Lung (tissue), 9 donors: ENCODE measurements at regions not wholly inside any gene's neighbourhood (a gene's known extent, or its start where the extent isn't known, plus 50 kb on each side); places are given as distances from the start of the nearest gene placed in this dataset.
"Not testable (repeated sequence)": the region's sequence is repeated elsewhere in the genome, so short reads cannot be mapped to it uniquely, and the experiment has no call there.

Experiments
- ATAC-seq: fragments of 200-7000 bp; cut with Tn5 transposase; one replicate; pipeline ENCODE4 v1.9.1; 2020; ENCODE audit warnings: moderate number of reproducible peaks; ENCODE audit not compliant: insufficient read depth, low FRiP score
- DNase-seq, 3 donors: peaks; one replicate each; pipeline ENCODE4 v3.0.0-alpha.2; 2013 to 2017
- H3K27ac ChIP-seq, 2 donors: one replicate each; pipeline ENCODE4 v1.5.1; 2013; ENCODE audit warnings: mild to moderate bottlenecking in 2 of 2, moderate library complexity in 2 of 2, control low read depth in 1 of 2, inconsistent platforms in 1 of 2, low read depth in 1 of 2, low read length in 1 of 2
- H3K27me3 ChIP-seq, 3 donors: one replicate each; pipeline ENCODE4 v1.5.1; 2013; ENCODE audit warnings: low read length in 2 of 3; ENCODE audit not compliant: control insufficient read depth in 3 of 3, insufficient read depth in 3 of 3
- H3K36me3 ChIP-seq, 4 donors: one replicate each; pipeline ENCODE4 v1.5.1; 2013; ENCODE audit warnings: low read length in 4 of 4, mild to moderate bottlenecking in 1 of 4, moderate library complexity in 1 of 4; ENCODE audit not compliant: control insufficient read depth in 4 of 4, insufficient read depth in 4 of 4
- H3K4me1 ChIP-seq, 5 donors: one replicate each; pipeline ENCODE4 v1.5.1; 2013; ENCODE audit warnings: low read length in 5 of 5, mild to moderate bottlenecking in 2 of 5, moderate library complexity in 1 of 5; ENCODE audit not compliant: control insufficient read depth in 5 of 5, insufficient read depth in 5 of 5
- H3K4me3 ChIP-seq: one replicate; pipeline ENCODE4 v1.5.1; 2013; ENCODE audit warnings: mild to moderate bottlenecking, control low read depth, moderate library complexity
- H3K9ac ChIP-seq, 2 donors: one replicate each; pipeline ENCODE4 v1.5.1; 2013; ENCODE audit warnings: low read length in 2 of 2, control low read depth in 1 of 2; ENCODE audit not compliant: insufficient read depth in 1 of 2
- H3K9me3 ChIP-seq, 4 donors: one replicate each; pipeline ENCODE4 v1.5.1; 2013; ENCODE audit warnings: low read length in 3 of 4, mild to moderate bottlenecking in 1 of 4, moderate library complexity in 1 of 4; ENCODE audit not compliant: control insufficient read depth in 4 of 4, insufficient read depth in 3 of 4
- WGBS, 2 donors: extraction: QIAGEN DNeasy Blood & Tissue Kit; methylation state at CpG; one replicate each; pipeline ENCODE4 v1.1.7; 2013; 5-methylcytosine and 5-hydroxymethylcytosine counted together
- donor health status: Bipolar disorder and iron deficiency.
- donor health status: healthy.
- donor health status: DM: yes; HTN: yes; CAD: no.

DNA sequence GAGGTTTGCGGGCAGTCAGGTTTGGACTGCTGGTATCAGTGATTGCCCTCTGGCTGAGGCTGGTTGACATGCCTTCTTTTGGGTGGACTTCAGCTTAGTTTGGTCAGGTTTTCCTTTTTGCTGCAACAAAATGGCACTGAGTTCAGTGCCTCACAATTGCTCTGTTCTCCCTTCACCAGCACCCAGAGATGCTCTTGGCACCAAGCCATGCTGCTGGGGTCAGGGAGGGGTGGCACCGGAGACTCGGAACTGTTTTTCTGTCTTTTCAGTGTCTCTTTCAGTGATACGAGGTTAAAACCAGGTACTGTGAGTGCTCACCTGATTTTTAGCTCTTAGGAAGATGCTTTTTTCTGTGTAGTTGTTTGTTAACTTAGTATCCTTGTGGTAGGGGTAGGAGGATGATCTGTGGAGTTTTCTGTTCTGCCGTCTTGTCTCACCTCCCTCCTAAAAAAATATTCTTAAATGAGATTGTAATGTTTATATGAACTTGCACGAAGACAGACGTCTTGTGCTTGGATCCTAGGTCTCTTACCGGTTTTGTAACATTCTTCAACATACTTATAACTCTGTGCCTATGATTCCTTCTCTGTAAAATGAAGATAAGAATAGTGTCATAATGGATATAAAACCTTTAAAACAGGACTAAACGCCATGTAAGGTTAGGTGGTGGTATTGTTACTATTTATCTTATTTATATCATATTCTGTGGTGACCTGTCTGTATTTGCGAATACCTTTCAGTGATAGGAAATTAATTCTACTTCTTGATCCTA lies 160.6 kb downstream of the POTEM start:
- not testable (repeated sequence) for H3K9ac ChIP-seq, H3K27me3 ChIP-seq, H3K36me3 ChIP-seq, H3K4me1 ChIP-seq, H3K4me3 ChIP-seq, ATAC-seq, DNase-seq, H3K27ac ChIP-seq, H3K9me3 ChIP-seq
- 70 to 73% methylated on average over 10 of the region's 10 CpGs for WGBS, 2 donors

DNA sequence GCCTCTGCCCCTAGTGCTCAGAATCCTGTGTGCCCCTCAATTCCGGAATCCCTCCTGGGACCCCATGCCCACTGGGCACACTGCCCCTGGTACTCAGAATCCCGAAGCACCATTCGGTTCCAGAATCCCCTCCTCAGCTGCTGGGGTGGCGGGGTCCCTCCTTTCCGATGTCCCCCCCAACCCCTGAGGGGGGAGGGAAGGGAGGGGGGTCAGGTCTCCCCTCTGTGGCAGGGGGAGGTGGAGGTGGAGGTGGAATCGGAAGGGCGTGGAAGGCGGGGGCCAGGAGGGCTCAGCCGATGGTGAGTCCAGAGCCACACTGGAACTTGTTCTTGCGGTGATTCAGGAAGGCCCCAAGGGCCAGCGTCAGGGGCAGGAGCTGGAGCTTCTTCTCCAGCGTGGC lies 164.3 kb downstream of the POTEM start:
- not testable (repeated sequence) for ATAC-seq, H3K9ac ChIP-seq, H3K4me1 ChIP-seq, H3K27me3 ChIP-seq, DNase-seq, H3K4me3 ChIP-seq, H3K9me3 ChIP-seq, H3K36me3 ChIP-seq, H3K27ac ChIP-seq
- 85% methylated on average over 3 of the region's 12 CpGs; no CpG with 5 or more reads in 1 of the 2 donors for WGBS, 2 donors

DNA sequence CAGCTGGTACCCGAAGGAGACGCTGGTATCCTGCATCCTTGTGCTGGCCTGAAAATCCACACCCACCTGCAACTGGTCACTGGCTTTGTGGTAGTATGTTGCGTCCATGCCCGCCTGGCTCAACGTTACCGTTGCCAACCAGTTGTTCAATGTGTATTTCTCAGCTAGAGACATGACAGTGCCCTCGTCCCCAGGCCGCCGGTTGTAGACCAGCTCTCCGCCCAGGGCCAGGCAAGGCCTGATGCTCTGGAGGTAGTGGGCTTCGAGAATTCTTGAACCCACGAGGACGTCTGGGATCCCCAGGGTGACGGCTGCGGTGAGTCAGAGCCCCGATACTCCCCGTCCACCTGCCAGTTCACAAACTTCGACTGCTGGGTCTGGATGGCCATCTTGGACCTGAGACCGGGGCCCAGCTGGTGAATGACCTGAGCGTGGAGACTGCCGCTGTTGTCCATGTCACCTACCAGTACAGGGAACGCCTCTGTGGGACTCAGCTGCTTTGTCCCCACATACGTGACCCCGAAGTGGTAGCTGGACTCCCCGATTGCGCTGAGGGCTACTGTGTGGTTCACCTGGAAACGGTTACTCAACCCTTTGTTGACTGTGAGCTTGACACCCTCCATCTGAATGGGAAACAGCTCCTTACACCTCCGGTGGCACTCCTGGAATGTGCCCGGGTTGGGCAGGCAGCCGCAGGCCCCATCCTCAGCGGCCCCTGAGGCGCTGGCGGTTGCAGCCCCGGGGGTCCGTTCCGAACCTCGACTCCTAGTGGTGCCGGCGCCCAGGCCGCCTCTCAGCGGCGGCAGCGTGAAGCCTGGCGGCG lies 165.0 kb downstream of the POTEM start:
- not testable (repeated sequence) for H3K36me3 ChIP-seq, H3K4me3 ChIP-seq, H3K9ac ChIP-seq, H3K4me1 ChIP-seq, ATAC-seq, DNase-seq, H3K27ac ChIP-seq, H3K27me3 ChIP-seq, H3K9me3 ChIP-seq
- 84 to 95% methylated on average over 8 to 36 of the region's 45 CpGs for WGBS, 2 donors

GRCh38 chr14:19132836-19133120 lies 165.5 kb downstream of the POTEM start:
- ATAC-seq, H3K27me3 ChIP-seq: not testable (repeated sequence)
- 83% methylated on average over 6 of the region's 22 CpGs; no CpG with 5 or more reads in 1 of the 2 donors for WGBS, 2 donors

DNA sequence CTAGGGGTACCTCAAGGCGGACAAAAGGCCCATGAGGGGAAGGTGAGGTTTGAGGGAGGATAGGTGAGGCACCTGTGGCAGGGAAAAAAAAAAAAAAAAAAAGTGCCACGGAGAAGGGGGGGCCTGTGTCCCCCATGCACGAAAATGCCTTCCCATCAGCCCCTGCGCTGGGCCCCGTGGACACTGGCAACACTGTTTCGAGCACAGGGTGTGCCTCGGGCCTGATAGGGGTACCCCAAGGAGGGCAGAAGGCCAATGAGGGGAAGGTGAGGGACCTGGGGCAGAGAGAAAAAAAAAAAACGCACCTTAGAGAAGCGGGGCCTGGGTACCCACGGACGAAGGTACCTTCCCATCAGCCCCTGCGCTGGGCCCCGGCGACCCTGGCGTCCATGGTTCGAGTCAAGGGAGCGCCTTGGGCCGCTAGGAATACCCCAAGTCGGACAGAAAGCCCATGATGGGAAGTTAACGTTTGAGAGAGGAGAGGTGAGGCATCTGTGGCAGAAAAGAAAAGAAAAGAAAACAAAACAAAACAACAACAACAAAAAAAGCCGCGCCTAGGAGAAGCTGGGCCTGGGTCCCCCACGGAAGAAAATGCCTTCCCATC lies 190.0 kb downstream of the POTEM start:
- not testable (repeated sequence) for DNase-seq, H3K9me3 ChIP-seq, H3K4me3 ChIP-seq, ATAC-seq, H3K4me1 ChIP-seq, H3K27ac ChIP-seq, H3K36me3 ChIP-seq, H3K27me3 ChIP-seq, H3K9ac ChIP-seq
- 70 to 72% methylated on average over 9 to 11 of the region's 23 CpGs for WGBS, 2 donors

More at GRCh38 chr14:19132836-19133120, 165.5 kb downstream of the POTEM start:
- H3K4me1 ChIP-seq, H3K36me3 ChIP-seq, H3K4me3 ChIP-seq, H3K27ac ChIP-seq, H3K9me3 ChIP-seq, DNase-seq, H3K9ac ChIP-seq: not testable (repeated sequence)

DNA sequence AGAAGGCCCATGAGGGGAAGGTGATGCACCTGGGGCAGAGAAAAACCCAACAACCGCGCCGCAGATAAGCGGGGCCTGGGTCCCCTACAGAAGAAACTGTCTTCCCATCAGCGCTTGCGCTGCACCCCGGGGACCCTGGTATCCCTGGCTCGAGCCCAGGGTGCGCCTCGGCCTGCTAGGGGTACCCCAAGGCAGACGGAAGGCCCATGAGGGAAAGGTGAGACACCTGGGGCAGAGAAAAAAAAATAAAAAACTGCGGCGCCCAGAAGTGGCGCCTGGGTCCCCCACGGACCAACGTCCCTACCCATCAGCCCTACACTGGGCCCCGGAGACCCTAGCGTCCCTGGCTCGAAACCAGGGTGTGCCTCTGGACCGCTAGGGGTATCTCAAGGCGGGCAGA lies 190.8 kb downstream of the POTEM start:
- H3K4me1 ChIP-seq, H3K4me3 ChIP-seq, H3K27me3 ChIP-seq, H3K36me3 ChIP-seq, DNase-seq, ATAC-seq, H3K27ac ChIP-seq, H3K9me3 ChIP-seq, H3K9ac ChIP-seq: not testable (repeated sequence)
- WGBS, 2 donors, result 77 to 83% methylated on average over 17 of the region's 21 CpGs

DNA sequence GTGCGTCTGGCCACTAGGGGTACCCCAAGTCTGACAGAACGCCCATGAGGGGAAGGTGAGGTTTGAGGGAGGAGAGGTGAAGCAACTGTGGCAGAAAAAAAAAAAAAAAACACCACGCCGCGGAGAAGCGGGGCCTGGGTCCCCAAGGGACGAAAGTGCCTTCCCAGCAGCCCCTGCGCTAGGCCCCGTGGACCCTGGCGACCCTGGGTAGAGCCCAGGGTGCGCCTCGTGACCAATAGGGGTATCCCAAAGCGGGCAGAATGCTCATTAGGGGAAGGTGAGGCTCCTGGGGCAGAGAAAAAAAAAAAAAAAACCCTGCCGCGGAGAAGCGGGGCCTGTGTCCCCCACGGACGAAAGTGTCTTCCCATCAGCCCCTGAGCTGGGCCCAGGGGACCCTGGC lies 191.4 kb downstream of the POTEM start:
- not testable (repeated sequence) for ATAC-seq, H3K36me3 ChIP-seq, H3K4me3 ChIP-seq, H3K9ac ChIP-seq, H3K9me3 ChIP-seq, H3K27ac ChIP-seq, H3K4me1 ChIP-seq, DNase-seq, H3K27me3 ChIP-seq
- WGBS, 2 donors, result 80 to 85% methylated on average over 5 to 17 of the region's 18 CpGs
